CD4-positive, alpha-beta T cell treated with Interleukin-6 for 4 hours (primary cell): ENCODE measurements at regions not wholly inside any gene's neighbourhood (a gene's known extent, or its start where the extent isn't known, plus 50 kb on each side); places are given as distances from the start of the nearest gene placed in this dataset.
"Not testable (repeated sequence)": the region's sequence is repeated elsewhere in the genome, so short reads cannot be mapped to it uniquely, and the experiment has no call there.

Experiments used
- DNase-seq: peaks from one replicate; pipeline ENCODE4 v3.0.0-alpha.2; 2020; ENCODE audit warnings: mixed read lengths

DNA sequence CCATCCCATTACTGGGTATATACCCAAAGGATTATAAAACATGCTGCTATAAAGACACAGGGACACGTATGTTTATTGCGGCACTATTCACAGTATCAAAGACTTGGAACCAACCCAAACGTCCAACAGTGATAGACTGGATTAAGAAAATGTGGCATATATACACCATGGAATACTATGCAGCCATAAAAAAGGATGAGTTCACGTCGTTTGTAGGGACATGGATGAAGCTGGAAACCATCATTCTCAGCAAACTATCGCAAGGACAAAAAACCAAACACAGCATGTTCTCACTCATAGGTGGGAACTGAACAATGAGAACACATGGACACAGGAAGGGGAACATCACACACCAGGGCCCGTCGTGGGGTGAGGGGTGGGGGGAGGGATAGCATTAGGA lies 106.1 kb downstream of the CHD1L start:
- DNase-seq = not testable (repeated sequence)

DNA sequence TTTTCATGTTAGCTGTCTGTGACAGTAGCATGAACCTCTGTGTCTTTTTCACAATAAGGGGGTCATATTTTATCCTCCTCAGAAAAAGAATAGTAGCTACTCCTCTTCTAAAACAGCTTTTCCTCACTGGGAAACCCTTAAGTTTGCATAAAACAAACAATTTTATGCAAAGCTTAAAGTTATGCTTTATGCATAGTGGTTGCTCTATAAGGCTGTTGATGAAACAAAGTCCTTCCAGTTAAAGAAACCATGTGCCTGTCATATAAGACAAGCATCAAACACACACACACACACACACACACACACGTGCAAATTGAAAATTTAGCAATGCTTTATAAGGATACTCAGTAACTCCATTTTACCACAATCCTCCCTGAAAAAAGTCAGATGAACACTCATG lies 107.0 kb downstream of the CHD1L start:
- no peak for DNase-seq

- no peak for DNase-seq
Measured at GRCh38 chr1:147351140-147351835, 108.8 kb downstream of the CHD1L start.

- no peak for DNase-seq
Measured at GRCh38 chr1:147377263-147378246, 135.1 kb downstream of the CHD1L start.

- no peak for DNase-seq
Measured at GRCh38 chr1:147379889-147380288, 137.4 kb downstream of the CHD1L start.

- no peak for DNase-seq
Measured at GRCh38 chr1:147384804-147385203, 142.3 kb downstream of the CHD1L start.

- no peak for DNase-seq
Measured at GRCh38 chr1:147388969-147389368, 146.5 kb downstream of the CHD1L start.

DNA sequence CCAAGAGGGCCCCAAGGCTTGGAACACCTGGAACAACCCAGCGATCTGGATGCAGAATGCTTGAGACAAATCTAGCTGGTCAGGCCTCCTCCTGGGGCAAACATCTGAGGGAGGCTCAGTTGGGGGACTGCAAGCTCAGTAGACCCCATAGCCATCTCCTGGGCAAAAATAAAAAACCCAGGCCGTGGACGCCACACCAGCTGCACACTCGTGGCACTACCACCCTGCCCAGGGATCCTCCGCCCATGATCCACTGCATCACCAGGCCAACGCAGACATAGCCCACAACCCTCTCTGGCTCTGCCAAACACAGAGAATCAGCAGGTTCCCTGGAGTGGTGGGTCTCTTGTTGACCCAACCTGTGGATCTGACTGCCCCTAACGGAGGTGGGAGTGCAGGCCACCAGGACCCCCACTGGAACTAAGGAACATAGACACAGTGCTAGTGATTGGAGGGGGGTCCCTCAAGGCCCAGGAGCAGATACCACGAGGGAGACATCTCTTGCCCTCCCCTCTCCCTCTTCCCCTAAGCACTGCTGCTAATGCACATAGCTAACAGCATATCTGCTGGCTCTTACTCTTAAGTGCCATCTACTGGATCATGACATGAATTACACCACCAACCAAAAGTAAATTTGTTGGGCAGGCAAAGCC lies 147.2 kb downstream of the CHD1L start:
- peak; percentile 5 for DNase-seq

- DNase-seq = no peak
Measured at GRCh38 chr1:147390185-147390542, 147.7 kb downstream of the CHD1L start.

DNA sequence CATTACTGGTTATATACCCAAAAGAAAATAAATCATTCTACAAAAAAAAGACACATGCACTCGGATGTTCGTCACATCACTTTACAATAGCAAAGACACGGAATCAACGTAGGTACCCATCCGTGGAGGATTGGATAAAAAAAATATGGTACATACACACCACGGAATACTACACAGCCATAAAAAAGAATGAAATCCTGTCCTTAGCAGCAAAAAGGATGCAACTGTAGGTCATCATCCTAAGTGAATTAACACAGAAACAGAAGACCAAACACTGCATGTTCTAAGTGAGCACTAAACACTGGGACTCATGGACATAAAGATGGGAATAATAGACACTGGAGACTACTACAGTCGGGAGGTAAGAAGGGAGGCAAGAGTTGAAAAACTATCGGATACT lies 148.6 kb downstream of the CHD1L start:
- DNase-seq = no peak

- not testable (repeated sequence) for DNase-seq
Measured at GRCh38 chr1:147402326-147403045, 138.8 kb upstream of the BCL9 start.

- not testable (repeated sequence) for DNase-seq
Measured at GRCh38 chr1:147404344-147404743, 137.0 kb upstream of the BCL9 start.

- DNase-seq = no peak
Measured at GRCh38 chr1:147409886-147410285, 131.4 kb upstream of the BCL9 start.

- no peak for DNase-seq
Measured at GRCh38 chr1:147413110-147413605, 128.1 kb upstream of the BCL9 start.

- DNase-seq = no peak
Measured at GRCh38 chr1:147414505-147415163, 126.7 kb upstream of the BCL9 start.

- DNase-seq = no peak
Measured at GRCh38 chr1:147417024-147417423, 124.3 kb upstream of the BCL9 start.

DNA sequence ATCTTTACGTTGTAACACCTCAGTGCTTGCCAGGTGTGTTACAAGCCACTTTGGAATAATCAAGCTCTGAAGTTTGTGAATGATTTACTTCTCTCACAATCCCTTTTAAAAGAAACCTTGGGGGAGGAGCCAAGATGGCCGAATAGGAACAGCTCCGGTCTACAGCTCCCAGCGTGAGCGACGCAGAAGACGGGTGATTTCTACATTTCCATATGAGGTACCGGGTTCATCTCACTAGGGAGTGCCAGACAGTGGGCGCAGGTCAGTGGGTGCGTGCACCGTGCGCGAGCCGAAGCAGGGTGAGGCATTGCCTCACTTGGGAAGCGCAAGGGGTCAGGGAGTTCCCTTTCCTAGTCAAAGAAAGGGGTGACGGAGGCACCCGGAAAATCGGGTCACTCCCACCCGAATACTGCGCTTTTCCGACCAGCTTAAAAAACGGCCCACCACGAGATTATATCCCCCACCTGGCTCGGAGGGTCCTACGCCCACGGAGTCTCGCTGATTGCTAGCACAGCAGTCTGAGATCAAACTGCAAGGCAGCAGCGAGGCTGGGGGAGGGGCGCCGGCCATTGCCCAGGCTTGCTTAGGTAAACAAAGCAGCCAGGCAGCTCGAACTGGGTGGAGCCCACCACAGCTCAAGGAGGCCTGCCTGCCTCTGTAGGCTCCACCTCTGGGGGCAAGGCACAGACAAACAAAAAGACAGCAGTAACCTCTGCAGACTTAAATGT lies 118.0 kb upstream of the BCL9 start:
- DNase-seq = not testable (repeated sequence)

DNA sequence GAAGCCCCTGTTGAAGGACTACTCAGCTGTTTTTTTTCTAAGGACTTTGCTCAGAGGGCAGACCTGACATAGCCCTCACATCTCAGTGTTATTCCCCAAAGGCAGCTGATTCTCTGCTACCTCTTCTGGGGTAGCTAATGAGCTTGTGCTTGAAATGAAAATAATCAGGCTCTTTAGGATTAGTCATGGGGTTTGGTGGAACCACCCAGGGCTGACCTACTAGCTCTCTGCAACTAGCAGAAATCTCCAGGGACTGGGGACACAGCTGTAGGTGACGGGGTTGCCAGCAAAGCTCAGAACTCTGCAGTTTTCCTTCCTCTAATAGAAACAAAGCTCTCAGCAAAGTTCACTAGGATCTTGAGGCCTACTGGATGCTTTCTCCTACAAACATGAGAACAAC lies 106.4 kb upstream of the BCL9 start:
- no peak for DNase-seq

- no peak for DNase-seq
Measured at GRCh38 chr1:147444381-147444780, 96.9 kb upstream of the BCL9 start.

DNA sequence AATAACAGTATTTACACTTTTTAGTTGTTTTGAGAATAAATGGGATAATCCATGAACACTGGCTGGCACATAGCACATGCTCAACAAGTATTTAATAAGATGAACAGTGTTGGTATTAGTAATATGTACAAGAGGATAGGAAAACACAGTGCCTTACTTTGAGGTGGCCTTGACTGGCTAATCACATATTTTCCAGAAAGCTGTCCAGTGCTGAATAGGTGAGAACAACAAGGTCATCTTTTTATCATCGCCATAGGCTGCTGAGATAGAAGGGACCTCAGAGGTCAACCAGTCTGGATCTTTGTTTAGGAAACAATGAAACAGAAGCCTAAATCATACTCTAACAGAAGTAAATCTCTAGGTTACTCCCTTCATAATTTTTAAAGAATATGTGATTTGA lies 89.7 kb upstream of the BCL9 start:
- DNase-seq = no peak

DNA sequence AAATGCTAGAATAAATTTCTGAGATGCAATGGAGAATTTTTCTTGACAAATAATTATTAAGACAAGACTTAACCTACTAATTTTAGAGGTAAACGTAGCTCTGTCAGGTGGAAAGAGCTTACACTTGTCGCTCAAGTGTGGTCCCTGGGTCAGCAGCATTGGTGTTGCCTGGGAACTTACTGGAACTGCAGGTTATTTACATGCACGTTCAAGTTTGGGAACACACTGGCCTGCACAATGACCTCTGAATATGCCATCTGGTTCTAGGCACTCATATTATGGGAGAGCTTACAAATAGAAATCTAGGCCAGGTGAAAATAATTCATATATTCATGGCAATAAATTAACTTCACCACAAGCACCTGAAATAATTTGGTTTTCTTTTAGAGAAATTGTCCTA lies 88.5 kb upstream of the BCL9 start:
- no peak for DNase-seq
